Stomach (tissue), 4 donors: ENCODE measurements at regions not wholly inside any gene's neighbourhood (a gene's known extent, or its start where the extent isn't known, plus 50 kb on each side); places are given as distances from the start of the nearest gene placed in this dataset.

ENCODE experiments used
- CTCF ChIP-seq, 7 experiments: fragments of 450-650 bp in 4 of 7; fragments of 200-600 bp in 3 of 7; sonication (generic) in 3 of 7; IDR thresholded peaks; one replicate each; pipeline ENCODE4 v1.5.1; 2016 to 2019; ENCODE audit warnings: antibody characterized with exemption in 7 of 7, control low read depth in 2 of 7, mild to moderate bottlenecking in 1 of 7
- EP300 ChIP-seq: sonication (generic); formaldehyde crosslinking; IDR thresholded peaks from one replicate; pipeline ENCODE4 v1.6.1; 2017; ENCODE audit warnings: antibody characterized with exemption
- POLR2A ChIP-seq, 4 donors: fragments of 450-650 bp; IDR thresholded peaks; one replicate each; pipeline ENCODE4 v1.6.1; 2016; ENCODE audit warnings: antibody characterized with exemption in 4 of 4, control low read depth in 2 of 4, mild to moderate bottlenecking in 1 of 4, moderate library complexity in 1 of 4
- POLR2AphosphoS5 ChIP-seq, 3 donors: sonication (generic); formaldehyde crosslinking; IDR thresholded peaks; one replicate each; pipeline ENCODE4 v1.6.1; 2016; ENCODE audit warnings: antibody characterized with exemption in 3 of 3

- TF ChIP-seq POLR2AphosphoS5 (IDR thresholded peaks at IDR 0.05) (no peak), CTCF (IDR thresholded peaks at IDR 0.05) (no peak), POLR2A (IDR thresholded peaks at IDR 0.05) (no peak), EP300 (no peak)
Observed at GRCh38 chr22:44379817-44380755, 67.3 kb upstream of the SHISAL1 start.
